NCI-H2029 treated with DMSO at 0.1 percent for 48 hours (cell line): ENCODE measurements at regions not wholly inside any gene's neighbourhood (a gene's known extent, or its start where the extent isn't known, plus 50 kb on each side); places are given as distances from the start of the nearest gene placed in this dataset.
A peak's percentile ranks its signal among the peaks of the same experiment; 100 is the strongest.
"Not testable (repeated sequence)": the region's sequence is repeated elsewhere in the genome, so short reads cannot be mapped to it uniquely, and the experiment has no call there.

ENCODE experiments used
- DNase-seq: peaks from one replicate; lab custom pipeline; 2025; lab: John Stamatoyannopoulos, UW

GRCh38 chr6:106884576-106884975 is 90.0 kb downstream of the CD24 start:
- DNase-seq, result no peak

- peak; percentile 17 for DNase-seq
Observed at GRCh38 chr6:106883808-106884262, 90.7 kb downstream of the CD24 start.

- peak; percentile 88 for DNase-seq
Observed at GRCh38 chr6:106882601-106883518, 91.7 kb downstream of the CD24 start.

GRCh38 chr6:106882138-106882537 is 92.4 kb downstream of the CD24 start:
- DNase-seq, result no peak

GRCh38 chr6:106880952-106881351 is 93.6 kb downstream of the CD24 start:
- no peak for DNase-seq

- no peak for DNase-seq
Observed at GRCh38 chr6:106875782-106876321, 98.7 kb downstream of the CD24 start.

- DNase-seq, result no peak
Observed at GRCh38 chr6:106874481-106874880, 100.0 kb downstream of the CD24 start.

GRCh38 chr6:106872049-106872448 is 102.5 kb downstream of the CD24 start:
- no peak for DNase-seq

GRCh38 chr6:106870824-106871717 is 103.5 kb downstream of the CD24 start:
- no peak for DNase-seq

GRCh38 chr6:106870069-106870468 is 104.5 kb downstream of the CD24 start:
- DNase-seq, result no peak

GRCh38 chr6:106869203-106869602 is 105.3 kb downstream of the CD24 start:
- DNase-seq, result no peak

GRCh38 chr6:106866875-106867658 is 107.5 kb downstream of the CD24 start:
- no peak for DNase-seq

- no peak for DNase-seq
Observed at GRCh38 chr6:106862858-106863257, 111.7 kb downstream of the CD24 start.

GRCh38 chr6:106860940-106861339 is 113.6 kb downstream of the CD24 start:
- no peak for DNase-seq

GRCh38 chr6:106858653-106859092 is 115.9 kb downstream of the CD24 start:
- no peak for DNase-seq

GRCh38 chr6:106857771-106858652 is 116.5 kb downstream of the CD24 start:
- DNase-seq, result no peak

GRCh38 chr6:106857310-106857709 is 117.2 kb downstream of the CD24 start:
- not testable (repeated sequence) for DNase-seq

GRCh38 chr6:106856227-106856874 is 118.2 kb downstream of the CD24 start:
- DNase-seq, result no peak

GRCh38 chr6:106855117-106855516 is 119.4 kb downstream of the CD24 start:
- no peak for DNase-seq
